ENCODE measurements at regions not wholly inside any gene's neighbourhood (a gene's known extent, or its start where the extent isn't known, plus 50 kb on each side); places are given as distances from the start of the nearest gene placed in this dataset.

- no peak overlapping the region for H3K27ac ChIP-seq (ENCODE audit: low read depth, low read length)
- H2BK20ac ChIP-seq (ENCODE audit: low read length), result no peak overlapping the region
- CTCF ChIA-PET (ENCODE audit: partially characterized antibody), result interaction anchor here (0.6 to 1.9 kb wide), 4 partner anchors 9 to 191 kb away, joined by 3 to 4 read pairs (median 4); no protein-coding TSS in a partner anchor
Measured at GRCh38 chr10:44196008-44196320, 188.9 kb downstream of the CXCL12 start.

More at GRCh38 chr10:44196008-44196320, 188.9 kb downstream of the CXCL12 start:
- H4K5ac ChIP-seq (ENCODE audit: insufficient read length, low read depth, low read length), result no peak overlapping the region
- TF ChIP-seq HDAC2 (IDR thresholded peaks at IDR 0.05; ENCODE audit: borderline replicate concordance in 1 of 2, low read depth in 2 of 2, low read length in 2 of 2), result no peak
- no peaks in the 10 kb centered on the region for H3K36me3 ChIP-seq (ENCODE audit: control insufficient read depth in 2 of 4, insufficient read depth in 4 of 4, low read length in 3 of 4)
- H4K91ac ChIP-seq (replicated peaks; ENCODE audit: insufficient read length, low read length), result no peak overlapping the region
- 77% methylated on average over 2 of the region's 2 CpGs; no CpG with 5 or more reads in 1 of the 2 experiments for WGBS, 2 experiments (ENCODE audit: extremely low coverage in 1 of 2, insufficient coverage in 1 of 2, insufficient read length in 1 of 2, insufficient replicate concordance in 2 of 2, low coverage in 1 of 2, low lambda C conversion rate in 2 of 2, missing lambda C conversion rate in 1 of 2)
- H4K8ac ChIP-seq (ENCODE audit: extremely low read depth, insufficient read depth, low read length), result no peak overlapping the region
- no peak overlapping the region for H2BK12ac ChIP-seq (ENCODE audit: low read depth, low read length)
- H3K56ac ChIP-seq (replicated peaks; ENCODE audit: insufficient read length, low read depth, low read length), result no peak overlapping the region
- no peaks in the 10 kb centered on the region for H3K23me2 ChIP-seq (ENCODE audit: low read depth, low read length)
- no peak overlapping the region for H2BK120ac ChIP-seq (replicated peaks; ENCODE audit: low read depth, low read length)
- H2AK5ac ChIP-seq (ENCODE audit: low read depth, low read length), result no peak overlapping the region
- H3K4me2 ChIP-seq (ENCODE audit: insufficient read depth in 1 of 2, low read depth in 2 of 2, low read length in 2 of 2), result no peak overlapping the region
- no peaks in the 10 kb centered on the region for H3K79me1 ChIP-seq (ENCODE audit: low read depth, low read length)
- no peaks in the 10 kb centered on the region for H4K20me1 ChIP-seq (replicated peaks in 1 of 2; ENCODE audit: control insufficient read depth in 1 of 2, insufficient read depth in 2 of 2, low read length in 2 of 2)
- no peak overlapping the region for H3K4ac ChIP-seq (replicated peaks; ENCODE audit: insufficient read length, low read depth, low read length)
- no peak overlapping the region for H3K18ac ChIP-seq (ENCODE audit: extremely low read depth, low read length)
- no peaks in the 10 kb centered on the region for H3K27me3 ChIP-seq (replicated peaks in 1 of 4; ENCODE audit: control insufficient read depth in 3 of 4, extremely low read depth in 1 of 4, insufficient read depth in 3 of 4, low read length in 3 of 4)
- no peak overlapping the region for H3K23ac ChIP-seq (ENCODE audit: insufficient read length)
- H2BK5ac ChIP-seq (ENCODE audit: low read depth, low read length), result no peak overlapping the region
- no peak overlapping the region for H3K9ac ChIP-seq (replicated peaks in 1 of 4; ENCODE audit: extremely low read depth in 1 of 4, low read depth in 3 of 4, low read length in 3 of 4)
- H3K4me1 ChIP-seq (replicated peaks in 1 of 4; ENCODE audit: control insufficient read depth in 3 of 4, insufficient read depth in 4 of 4, low read length in 3 of 4), result no peaks in the 10 kb centered on the region
- H2AFZ ChIP-seq (ENCODE audit: low read length), result no peak overlapping the region
- no peak overlapping the region for H3K4me3 ChIP-seq (ENCODE audit: extremely low read depth in 1 of 4, insufficient read depth in 2 of 4, low read depth in 3 of 4, low read length in 4 of 4)
- DNase-seq (ENCODE audit: low read depth in 1 of 2, low spot score in 2 of 2), result no peak
- no peaks in the 10 kb centered on the region for H3K9me3 ChIP-seq (ENCODE audit: insufficient read depth in 2 of 2, low read depth in 1 of 2, low read length in 1 of 2)
- no peaks in the 10 kb centered on the region for H3K79me2 ChIP-seq (ENCODE audit: control insufficient read depth in 1 of 2, insufficient read depth in 2 of 2, low read length in 2 of 2)
- no peak overlapping the region for H3K14ac ChIP-seq (ENCODE audit: insufficient read length)
- no peak overlapping the region for H2BK15ac ChIP-seq (ENCODE audit: low read length)
- POLR2A ChIA-PET (ENCODE audit: partially characterized antibody), result no interaction called here
- FAIRE-seq, result no peak

All from H1 (cell line).